WTC11 (cell line): ENCODE measurements at regions not wholly inside any gene's neighbourhood (a gene's known extent, or its start where the extent isn't known, plus 50 kb on each side); places are given as distances from the start of the nearest gene placed in this dataset.

Experiments
- AFF4 ChIP-seq: sonication (generic); formaldehyde crosslinking; IDR thresholded peaks from 2 replicates; pipeline ENCODE4 v1.8.1; 2023; ENCODE audit warnings: mild to moderate bottlenecking, missing genetic modification reagents, borderline replicate concordance
- AR ChIP-seq: fragments of 250-450 bp; sonication (Bioruptor Pico); IDR thresholded peaks from 2 replicates; pipeline ENCODE4 v1.9.0; 2021; ENCODE audit warnings: mild to moderate bottlenecking
- ATF2 ChIP-seq: sonication (generic); formaldehyde crosslinking; IDR thresholded peaks from 2 replicates; pipeline ENCODE4 v1.8.1; 2022; ENCODE audit warnings: low read depth, missing genetic modification reagents, borderline replicate concordance
- CREB1 ChIP-seq: sonication (generic); formaldehyde crosslinking; IDR thresholded peaks from 2 replicates; pipeline ENCODE4 v1.8.0; 2023; ENCODE audit warnings: mild to moderate bottlenecking, missing genetic modification reagents
- CREM ChIP-seq: sonication (generic); formaldehyde crosslinking; IDR thresholded peaks from 2 replicates; pipeline ENCODE4 v1.8.1; 2022; ENCODE audit warnings: mild to moderate bottlenecking, missing genetic modification reagents, moderate library complexity
- E2F1 ChIP-seq: sonication (generic); formaldehyde crosslinking; IDR thresholded peaks from 2 replicates; pipeline ENCODE4 v1.8.0; 2022; ENCODE audit warnings: mild to moderate bottlenecking, missing genetic modification reagents
- ELF4 ChIP-seq: sonication (generic); formaldehyde crosslinking; IDR thresholded peaks from 2 replicates; pipeline ENCODE4 v1.8.1; 2022; ENCODE audit warnings: low read depth, mild to moderate bottlenecking, moderate library complexity, missing genetic modification reagents
- EMX1 ChIP-seq: fragments of 250-450 bp; sonication (Bioruptor Pico); IDR thresholded peaks from 2 replicates; pipeline ENCODE4 v1.8.0; 2021; ENCODE audit warnings: mild to moderate bottlenecking
- ETV6 ChIP-seq: sonication (generic); formaldehyde crosslinking; IDR thresholded peaks from 2 replicates; pipeline ENCODE4 v1.8.1; 2022; ENCODE audit warnings: mild to moderate bottlenecking, missing genetic modification reagents
- FOXP4 ChIP-seq: sonication (generic); formaldehyde crosslinking; IDR thresholded peaks from 2 replicates; pipeline ENCODE4 v1.8.0; 2022; ENCODE audit warnings: mild to moderate bottlenecking, missing genetic modification reagents
- NR2C2 ChIP-seq: sonication (generic); formaldehyde crosslinking; IDR thresholded peaks from 2 replicates; pipeline ENCODE4 v1.8.0; 2022; ENCODE audit warnings: mild to moderate bottlenecking, missing genetic modification reagents
- RELA ChIP-seq: sonication (generic); formaldehyde crosslinking; IDR thresholded peaks from 2 replicates; pipeline ENCODE4 v1.8.1; 2022; ENCODE audit warnings: missing genetic modification reagents, mild to moderate bottlenecking, borderline replicate concordance
- RORB ChIP-seq: fragments of 250-450 bp; sonication (Bioruptor Pico); IDR thresholded peaks from 2 replicates; pipeline ENCODE4 v1.9.0; 2021; ENCODE audit warnings: mild to moderate bottlenecking
- STAT6 ChIP-seq: sonication (generic); formaldehyde crosslinking; conservative IDR thresholded peaks from 2 replicates; pipeline ENCODE4 v1.8.1; 2023; ENCODE audit warnings: mild to moderate bottlenecking, low read depth, missing genetic modification reagents, moderate library complexity
- TP53 ChIP-seq: sonication (generic); formaldehyde crosslinking; IDR thresholded peaks from 2 replicates; pipeline ENCODE4 v1.8.1; 2023; ENCODE audit warnings: mild to moderate bottlenecking, missing genetic modification reagents
- ZBTB43 ChIP-seq: sonication (generic); formaldehyde crosslinking; IDR thresholded peaks from 2 replicates; pipeline ENCODE4 v1.8.1; 2023; ENCODE audit warnings: mild to moderate bottlenecking, missing genetic modification reagents
- ZNF138 ChIP-seq: sonication (generic); formaldehyde crosslinking; conservative IDR thresholded peaks from 2 replicates; pipeline ENCODE4 v1.8.1; 2022; ENCODE audit warnings: mild to moderate bottlenecking, moderate library complexity, missing genetic modification reagents
- ZNF232 ChIP-seq: sonication (generic); formaldehyde crosslinking; IDR thresholded peaks from 2 replicates; pipeline ENCODE4 v1.8.0; 2022; ENCODE audit warnings: mild to moderate bottlenecking, missing genetic modification reagents
- ZNF317 ChIP-seq: sonication (generic); formaldehyde crosslinking; IDR thresholded peaks from 2 replicates; pipeline ENCODE4 v1.8.1; 2023; ENCODE audit warnings: low read depth, mild to moderate bottlenecking, moderate library complexity, missing genetic modification reagents, borderline replicate concordance
- ZNF416 ChIP-seq: fragments of 250-450 bp; sonication (Bioruptor Pico); IDR thresholded peaks from 2 replicates; pipeline ENCODE4 v1.9.0; 2021; ENCODE audit warnings: mild to moderate bottlenecking, inconsistent platforms
- ZSCAN18 ChIP-seq: fragments of 250-450 bp; sonication (Bioruptor Pico); IDR thresholded peaks from 2 replicates; pipeline ENCODE4 v2.1.2; 2022; ENCODE audit warnings: mild to moderate bottlenecking, moderate library complexity

GRCh38 chr6:27814665-27815424 is 97.4 kb downstream of the OR2B2 start (continued):
- TF ChIP-seq ZBTB43 (CRISPR knock-in tag) (no peak), ZNF317 (no peak), ZNF232 (CRISPR knock-in tag) (no peak), STAT6 (no peak), ETV6 (CRISPR knock-in tag) (no peak), AFF4 (CRISPR knock-in tag) (no peak), FOXP4 (CRISPR knock-in tag) (no peak), ZSCAN18 (CRISPR knock-in tag) (no peak), RORB (CRISPR knock-in tag) (no peak), EMX1 (CRISPR knock-in tag) (no peak), ELF4 (CRISPR knock-in tag) (no peak), RELA (peak; percentile 79; the same call in 1 of the 2 replicates), CREB1 (no peak), E2F1 (no peak), AR (CRISPR knock-in tag) (0 out of 2 replicates have a peak, but pooled peaks have one; percentile 59), ZNF416 (CRISPR knock-in tag) (no peak), ATF2 (CRISPR knock-in tag) (no peak), CREM (CRISPR knock-in tag) (no peak), ZNF138 (CRISPR knock-in tag) (no peak), TP53 (CRISPR knock-in tag) (no peak), NR2C2 (CRISPR knock-in tag) (no peak)
